Neuron (in vitro differentiated cells): ENCODE measurements at regions not wholly inside any gene's neighbourhood (a gene's known extent, or its start where the extent isn't known, plus 50 kb on each side); places are given as distances from the start of the nearest gene placed in this dataset.
A peak's percentile ranks its signal among the peaks of the same experiment; 100 is the strongest.

ENCODE experiments used
- H2AFZ ChIP-seq: one replicate; pipeline ENCODE4 v1.6.1; 2013; ENCODE audit warnings: low read depth, mild to moderate bottlenecking, inconsistent platforms, low read length, moderate library complexity
- H3K27me3 ChIP-seq: one replicate; pipeline ENCODE4 v1.6.1; 2013; ENCODE audit warnings: low read length; ENCODE audit not compliant: insufficient read depth
- H3K36me3 ChIP-seq: one replicate; pipeline ENCODE4 v1.6.1; 2013; ENCODE audit warnings: low read length; ENCODE audit not compliant: insufficient read depth
- H3K4me1 ChIP-seq: one replicate; pipeline ENCODE4 v1.6.1; 2013; ENCODE audit warnings: low read length; ENCODE audit not compliant: insufficient read depth
- H3K4me3 ChIP-seq: 2 replicates; pipeline ENCODE4 v1.5.1; 2013; ENCODE audit warnings: mild to moderate bottlenecking, low read length, moderate library complexity
- H3K9me3 ChIP-seq: one replicate; pipeline ENCODE4 v1.6.1; 2013; ENCODE audit warnings: low read length

- H3K4me3 ChIP-seq, result no peak overlapping the region
- peaks cover 10% of the 10 kb centered on the region for H3K4me1 ChIP-seq
- H2AFZ ChIP-seq, result no peak overlapping the region
- H3K27me3 ChIP-seq, result no peaks in the 10 kb centered on the region
- H3K36me3 ChIP-seq, result no peaks in the 10 kb centered on the region
- H3K9me3 ChIP-seq, result no peaks in the 10 kb centered on the region
Observed at GRCh38 chr6:88492824-88493223, 326.7 kb upstream of the CNR1 start.

DNA sequence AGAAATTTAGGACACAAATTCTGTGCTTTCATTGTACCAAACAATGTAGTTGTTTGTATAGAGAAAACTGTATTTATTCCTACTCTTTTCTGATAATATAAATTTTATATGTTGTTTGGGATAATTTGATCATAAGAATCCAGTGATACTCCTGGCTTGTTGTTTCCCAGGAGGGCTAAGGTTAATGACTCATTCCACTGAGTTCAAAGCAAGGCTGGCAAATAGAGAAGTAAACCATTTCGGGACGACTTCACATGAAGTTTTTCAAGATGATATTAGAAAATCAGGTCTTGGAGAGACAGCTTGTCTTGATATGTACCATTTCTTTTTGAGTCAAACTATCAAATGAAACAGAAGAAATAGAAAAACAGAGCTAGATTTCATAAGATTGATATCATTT is 326.1 kb upstream of the CNR1 start:
- H3K27me3 ChIP-seq, result no peaks in the 10 kb centered on the region
- no peaks in the 10 kb centered on the region for H3K36me3 ChIP-seq
- H3K4me1 ChIP-seq, result peaks cover 10% of the 10 kb centered on the region
- no peaks in the 10 kb centered on the region for H3K9me3 ChIP-seq
- H3K4me3 ChIP-seq, result no peak overlapping the region
- no peak overlapping the region for H2AFZ ChIP-seq

GRCh38 chr6:88491266-88491880 is 325.2 kb upstream of the CNR1 start:
- no peaks in the 10 kb centered on the region for H3K27me3 ChIP-seq
- no peak overlapping the region for H2AFZ ChIP-seq
- H3K9me3 ChIP-seq, result no peaks in the 10 kb centered on the region
- H3K36me3 ChIP-seq, result no peaks in the 10 kb centered on the region
- H3K4me1 ChIP-seq, result peaks cover 10% of the 10 kb centered on the region
- H3K4me3 ChIP-seq, result no peak overlapping the region

GRCh38 chr6:88490908-88491264 is 324.7 kb upstream of the CNR1 start:
- no peak overlapping the region for H3K4me3 ChIP-seq
- H3K9me3 ChIP-seq, result no peaks in the 10 kb centered on the region
- peaks cover 10% of the 10 kb centered on the region for H3K4me1 ChIP-seq
- H3K27me3 ChIP-seq, result no peaks in the 10 kb centered on the region
- no peaks in the 10 kb centered on the region for H3K36me3 ChIP-seq
- no peak overlapping the region for H2AFZ ChIP-seq

GRCh38 chr6:88490195-88490907 is 324.2 kb upstream of the CNR1 start:
- no peaks in the 10 kb centered on the region for H3K9me3 ChIP-seq
- peaks cover 10% of the 10 kb centered on the region for H3K4me1 ChIP-seq
- no peaks in the 10 kb centered on the region for H3K27me3 ChIP-seq
- H3K4me3 ChIP-seq, result no peak overlapping the region
- no peak overlapping the region for H2AFZ ChIP-seq
- no peaks in the 10 kb centered on the region for H3K36me3 ChIP-seq

GRCh38 chr6:88483424-88483823 is 317.3 kb upstream of the CNR1 start:
- no peaks in the 10 kb centered on the region for H3K36me3 ChIP-seq
- no peak overlapping the region for H2AFZ ChIP-seq
- H3K9me3 ChIP-seq, result no peaks in the 10 kb centered on the region

GRCh38 chr6:88482465-88482864 is 316.3 kb upstream of the CNR1 start:
- H3K9me3 ChIP-seq, result peaks cover 4% of the 10 kb centered on the region
- H3K36me3 ChIP-seq, result no peaks in the 10 kb centered on the region
- no peak overlapping the region for H2AFZ ChIP-seq
- H3K27me3 ChIP-seq, result no peaks in the 10 kb centered on the region
- H3K4me3 ChIP-seq, result no peak overlapping the region
- peaks cover 24% of the 10 kb centered on the region for H3K4me1 ChIP-seq

More at GRCh38 chr6:88483424-88483823, 317.3 kb upstream of the CNR1 start:
- Histone ChIP-seq H3K4me1 (peaks cover 24% of the 10 kb centered on the region), H3K27me3 (no peaks in the 10 kb centered on the region), H3K4me3 (no peak overlapping the region)

- Histone ChIP-seq H3K27me3 (no peaks in the 10 kb centered on the region), H3K4me3 (no peak overlapping the region), H2AFZ (no peak overlapping the region), H3K4me1 (peaks cover 24% of the 10 kb centered on the region), H3K9me3 (peaks cover 4% of the 10 kb centered on the region), H3K36me3 (no peaks in the 10 kb centered on the region)
Observed at GRCh38 chr6:88481519-88481918, 315.4 kb upstream of the CNR1 start.

DNA sequence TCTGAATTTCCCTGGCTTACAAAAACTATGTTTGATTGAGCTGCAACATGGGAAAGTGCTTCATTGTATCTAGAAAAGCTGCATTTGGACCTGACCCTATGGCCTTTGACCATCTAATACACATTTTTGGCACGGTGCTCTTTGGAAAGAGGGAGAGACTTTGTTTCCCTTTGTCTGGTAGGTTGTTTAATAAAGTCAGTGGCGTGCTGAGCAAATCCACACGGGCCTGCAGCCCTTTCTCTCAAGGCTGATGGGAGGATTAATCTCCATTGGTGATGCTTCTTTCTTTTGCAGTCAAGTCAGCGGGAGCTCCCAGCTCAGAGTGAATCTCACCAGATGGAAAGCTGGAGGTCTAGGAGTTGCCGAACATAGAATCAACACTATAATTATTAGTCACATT is 314.7 kb upstream of the CNR1 start:
- Histone ChIP-seq H3K4me1 (peaks cover 24% of the 10 kb centered on the region), H3K4me3 (no peak overlapping the region), H3K36me3 (no peaks in the 10 kb centered on the region), H2AFZ (peak overlapping the region; percentile 32), H3K27me3 (no peaks in the 10 kb centered on the region), H3K9me3 (peaks cover 6% of the 10 kb centered on the region)

GRCh38 chr6:88477413-88477812 is 311.3 kb upstream of the CNR1 start:
- no peak overlapping the region for H2AFZ ChIP-seq
- H3K9me3 ChIP-seq, result peaks cover 6% of the 10 kb centered on the region
- no peak overlapping the region for H3K4me3 ChIP-seq
- H3K36me3 ChIP-seq, result no peaks in the 10 kb centered on the region
- H3K4me1 ChIP-seq, result peaks cover 37% of the 10 kb centered on the region
- no peaks in the 10 kb centered on the region for H3K27me3 ChIP-seq

DNA sequence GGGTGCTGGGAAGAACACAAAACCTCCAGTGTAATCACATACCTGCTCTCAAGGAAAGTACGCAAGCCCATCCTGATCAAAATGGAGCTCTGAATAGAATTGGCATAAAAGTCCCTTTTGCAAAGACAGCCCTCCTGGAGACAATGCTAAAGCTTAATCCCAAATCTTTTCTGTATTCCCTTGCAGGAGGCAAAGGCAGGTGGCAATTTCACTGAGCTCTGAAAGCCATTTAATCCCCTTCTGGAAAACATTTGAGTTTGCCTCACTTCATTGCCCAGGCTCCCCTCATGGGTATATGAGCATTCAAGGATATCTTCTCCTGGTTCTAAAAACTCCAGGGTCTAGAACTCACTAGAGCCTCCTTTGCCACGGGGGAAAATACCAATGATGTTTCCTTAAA is 310.2 kb upstream of the CNR1 start:
- Histone ChIP-seq H3K9me3 (peaks cover 6% of the 10 kb centered on the region), H3K27me3 (no peaks in the 10 kb centered on the region), H2AFZ (no peak overlapping the region), H3K4me1 (peaks cover 32% of the 10 kb centered on the region), H3K36me3 (no peaks in the 10 kb centered on the region), H3K4me3 (no peak overlapping the region)

DNA sequence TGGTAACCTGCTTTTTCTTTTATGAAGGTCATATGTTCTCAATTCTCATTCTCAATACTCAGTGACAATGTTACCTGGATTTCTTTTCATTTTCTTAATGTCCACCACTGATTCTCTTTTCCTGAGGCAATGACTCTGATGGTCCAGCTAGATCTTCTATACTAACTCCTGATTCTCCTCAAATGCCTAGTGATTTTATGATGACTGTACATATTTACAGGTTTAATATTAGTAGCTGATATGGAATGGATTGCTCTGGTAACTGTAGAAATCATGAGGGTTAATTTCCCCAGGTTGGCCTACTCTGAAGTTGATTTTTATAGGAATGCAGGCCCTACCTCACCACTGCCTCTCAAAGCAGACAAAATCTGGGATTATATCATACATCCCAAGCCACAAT is 308.6 kb upstream of the CNR1 start:
- H3K9me3 ChIP-seq, result peaks cover 6% of the 10 kb centered on the region
- no peak overlapping the region for H3K4me3 ChIP-seq
- no peaks in the 10 kb centered on the region for H3K27me3 ChIP-seq
- H3K4me1 ChIP-seq, result peaks cover 15% of the 10 kb centered on the region
- H2AFZ ChIP-seq, result no peak overlapping the region
- H3K36me3 ChIP-seq, result no peaks in the 10 kb centered on the region

GRCh38 chr6:88473589-88473988 is 307.4 kb upstream of the CNR1 start:
- H3K4me3 ChIP-seq, result no peak overlapping the region

More at GRCh38 chr6:88473589-88473988, 307.4 kb upstream of the CNR1 start:
- H2AFZ ChIP-seq, result peak overlapping the region; percentile 58
- H3K9me3 ChIP-seq, result peaks cover 6% of the 10 kb centered on the region
- no peaks in the 10 kb centered on the region for H3K36me3 ChIP-seq
- H3K27me3 ChIP-seq, result no peaks in the 10 kb centered on the region
- peaks cover 14% of the 10 kb centered on the region for H3K4me1 ChIP-seq
